ENCODE measurements at regions not wholly inside any gene's neighbourhood (a gene's known extent, or its start where the extent isn't known, plus 50 kb on each side); places are given as distances from the start of the nearest gene placed in this dataset.

- TF ChIP-seq CTCF (conservative IDR thresholded peaks at IDR 0.05; ENCODE audit: low read depth, low read length), result no peak
- no peak for TF ChIP-seq EZH2 (IDR thresholded peaks at IDR 0.05; ENCODE audit: low read length, unreplicated experiment)
- TF ChIP-seq EZH2phosphoT487 (IDR thresholded peaks at IDR 0.05; ENCODE audit: borderline replicate concordance, low read length), result no peak
These were observed 197.3 kb downstream of the FOXD2 start for GRCh38 chr1:47635111-47635510.
